Sigmoid colon (tissue), 6 donors: ENCODE measurements at regions not wholly inside any gene's neighbourhood (a gene's known extent, or its start where the extent isn't known, plus 50 kb on each side); places are given as distances from the start of the nearest gene placed in this dataset.

Source experiments
- DNase-seq: peaks from one replicate; pipeline ENCODE4 v3.0.0-alpha.2; 2019
- H3K27ac ChIP-seq, 4 donors: fragments of 200-600 bp; sonication (generic); one replicate each; pipeline ENCODE4 v1.5.1; 2016 to 2019; ENCODE audit warnings: mild to moderate bottlenecking in 1 of 4
- H3K27me3 ChIP-seq, 3 donors: fragments of 200-600 bp; sonication (generic); one replicate each; pipeline ENCODE4 v1.5.1; 2019; ENCODE audit warnings: mild to moderate bottlenecking in 1 of 3
- H3K36me3 ChIP-seq, 4 donors: fragments of 200-600 bp; sonication (generic); one replicate each; pipeline ENCODE4 v1.5.1; 2016 to 2019
- H3K4me1 ChIP-seq, 4 donors: fragments of 200-600 bp; sonication (generic); one replicate each; pipeline ENCODE4 v1.5.1; 2017 to 2019
- H3K4me3 ChIP-seq, 4 donors: fragments of 200-600 bp; sonication (generic); one replicate each; pipeline ENCODE4 v1.5.1; 2017 to 2019; ENCODE audit warnings: mild to moderate bottlenecking in 2 of 4, moderate library complexity in 1 of 4
- H3K9me3 ChIP-seq, 4 donors: fragments of 200-600 bp in 3 of 4; sonication (generic) in 3 of 4; one replicate each; pipeline versions ENCODE4 v1.5.1 to v1.6.1; 2013 to 2019
- CTCF ChIP-seq, 4 experiments: fragments of 450-650 bp in 3 of 4; fragments of 200-600 bp in 1 of 4; IDR thresholded peaks; one replicate each; pipeline ENCODE4 v1.5.1; 2016 to 2019; ENCODE audit warnings: antibody characterized with exemption in 4 of 4, mild to moderate bottlenecking in 3 of 4, moderate library complexity in 2 of 4
- EP300 ChIP-seq, 4 donors: sonication (generic); formaldehyde crosslinking; IDR thresholded peaks; one replicate each; pipeline ENCODE4 v1.6.1; 2017; ENCODE audit warnings: antibody characterized with exemption in 4 of 4
- POLR2A ChIP-seq, 2 donors: fragments of 450-650 bp; IDR thresholded peaks; one replicate each; pipeline ENCODE4 v1.6.1; 2016; ENCODE audit warnings: antibody characterized with exemption in 2 of 2, mild to moderate bottlenecking in 2 of 2, moderate library complexity in 2 of 2
- POLR2AphosphoS5 ChIP-seq, 4 donors: sonication (generic); formaldehyde crosslinking; IDR thresholded peaks; one replicate each; pipeline ENCODE4 v1.6.1; 2017; ENCODE audit warnings: antibody characterized with exemption in 4 of 4
- WGBS, 2 donors: extraction: QIAGEN DNeasy Blood & Tissue Kit; methylation state at CpG; one replicate each; pipeline ENCODE4 v1.1.7; 2013; 5-methylcytosine and 5-hydroxymethylcytosine counted together
- intact Hi-C: fragments of 100-400 bp; cut with DNase I; formaldehyde crosslinking; loops from one replicate; pipeline ENCODE4 v1.15.1; 2023
- donor health status: healthy with polysubstance abuse.
- donor health status: healthy.

- Histone ChIP-seq H3K4me1 (no peaks in the 10 kb centered on the region), H3K4me3 (no peak overlapping the region), H3K27me3 (peaks cover 0 to 5% (median 0%) of the 10 kb centered on the region in 3 donors), H3K36me3 (no peaks in the 10 kb centered on the region), H3K9me3 (peaks cover 0 to 2% (median 0%) of the 10 kb centered on the region in 4 donors), H3K27ac (no peak overlapping the region)
- 88 to 92% methylated on average over 4 of the region's 4 CpGs for WGBS, 2 donors
- TF ChIP-seq POLR2AphosphoS5 (IDR thresholded peaks at IDR 0.05) (no peak), CTCF (IDR thresholded peaks at IDR 0.05) (no peak), POLR2A (IDR thresholded peaks at IDR 0.05) (no peak), EP300 (IDR thresholded peaks at IDR 0.05) (no peak)
- DNase-seq, result no peak
- intact Hi-C loops, result no loop called here
Measured at GRCh38 chr5:174448041-174448440, 276.3 kb upstream of the MSX2 start.

- TF ChIP-seq POLR2A (IDR thresholded peaks at IDR 0.05) (no peak), POLR2AphosphoS5 (IDR thresholded peaks at IDR 0.05) (no peak), CTCF (IDR thresholded peaks at IDR 0.05) (no peak), EP300 (IDR thresholded peaks at IDR 0.05) (no peak)
- Histone ChIP-seq H3K27ac (no peak overlapping the region), H3K36me3 (no peaks in the 10 kb centered on the region), H3K4me3 (no peak overlapping the region), H3K9me3 (peaks cover 0 to 2% (median 0%) of the 10 kb centered on the region in 4 donors), H3K27me3 (peaks cover 0 to 5% (median 0%) of the 10 kb centered on the region in 3 donors), H3K4me1 (no peaks in the 10 kb centered on the region)
- intact Hi-C loops, result no loop called here
- DNase-seq, result no peak
Measured at GRCh38 chr5:174448662-174449061, 275.7 kb upstream of the MSX2 start.

- H3K4me1 ChIP-seq, result no peaks in the 10 kb centered on the region
- intact Hi-C loops, result no loop called here
- H3K36me3 ChIP-seq, result no peaks in the 10 kb centered on the region
- WGBS, 2 donors, result 53 to 67% methylated on average over 2 of the region's 2 CpGs
- peaks cover 0 to 2% (median 0%) of the 10 kb centered on the region in 4 donors for H3K9me3 ChIP-seq
- H3K27me3 ChIP-seq, result no peaks in the 10 kb centered on the region
- H3K4me3 ChIP-seq, result no peak overlapping the region
- no peak for TF ChIP-seq CTCF (IDR thresholded peaks at IDR 0.05)
- TF ChIP-seq POLR2AphosphoS5 (IDR thresholded peaks at IDR 0.05), result no peak
- TF ChIP-seq EP300 (IDR thresholded peaks at IDR 0.05), result no peak
- no peak for TF ChIP-seq POLR2A (IDR thresholded peaks at IDR 0.05)
- no peak for DNase-seq
- H3K27ac ChIP-seq, result no peak overlapping the region
Measured at GRCh38 chr5:174453690-174454089, 270.7 kb upstream of the MSX2 start.

- Histone ChIP-seq H3K4me3 (no peak overlapping the region), H3K27me3 (no peaks in the 10 kb centered on the region), H3K4me1 (no peaks in the 10 kb centered on the region), H3K27ac (no peak overlapping the region), H3K9me3 (peaks cover 0 to 2% (median 0%) of the 10 kb centered on the region in 4 donors), H3K36me3 (no peaks in the 10 kb centered on the region)
- 44% methylated on average over 6 of the region's 6 CpGs for WGBS, 2 donors
- intact Hi-C loops, result no loop called here
- no peak for DNase-seq
- TF ChIP-seq CTCF (IDR thresholded peaks at IDR 0.05), result no peak
- TF ChIP-seq EP300 (IDR thresholded peaks at IDR 0.05), result no peak
- TF ChIP-seq POLR2AphosphoS5 (IDR thresholded peaks at IDR 0.05), result no peak
- no peak for TF ChIP-seq POLR2A (IDR thresholded peaks at IDR 0.05)
Measured at GRCh38 chr5:174454464-174454863, 269.9 kb upstream of the MSX2 start.

GRCh38 chr5:174454890-174455289 is 269.5 kb upstream of the MSX2 start:
- TF ChIP-seq POLR2AphosphoS5 (IDR thresholded peaks at IDR 0.05) (no peak), POLR2A (IDR thresholded peaks at IDR 0.05) (no peak), CTCF (IDR thresholded peaks at IDR 0.05) (no peak), EP300 (IDR thresholded peaks at IDR 0.05) (no peak)
- intact Hi-C loops, result no loop called here
- Histone ChIP-seq H3K36me3 (no peaks in the 10 kb centered on the region), H3K4me1 (no peaks in the 10 kb centered on the region), H3K9me3 (peaks cover 0 to 2% (median 0%) of the 10 kb centered on the region in 4 donors), H3K27ac (no peak overlapping the region), H3K4me3 (no peak overlapping the region), H3K27me3 (no peaks in the 10 kb centered on the region)
- DNase-seq, result no peak
- 77 to 78% methylated on average over 3 of the region's 3 CpGs for WGBS, 2 donors
